DOHH2 (cell line): ENCODE measurements at regions not wholly inside any gene's neighbourhood (a gene's known extent, or its start where the extent isn't known, plus 50 kb on each side); places are given as distances from the start of the nearest gene placed in this dataset.

Experiments
- EZH2phosphoT487 ChIP-seq: fragments of 200-600 bp; sonication (generic); IDR thresholded peaks from 2 replicates; pipeline ENCODE4 v1.6.1; 2017; ENCODE audit warnings: borderline replicate concordance, mild to moderate bottlenecking, antibody characterized with exemption, low read length, moderate library complexity, mixed read lengths
- TF ChIP-seq, protein P1 (sequence below): fragments of 200-600 bp; sonication (generic); IDR thresholded peaks from one replicate; pipeline ENCODE4 v1.5.1; 2014; ENCODE audit warnings: antibody characterized with exemption, mild to moderate bottlenecking, low read depth, low read length; ENCODE audit not compliant: poor library complexity, severe bottlenecking

DNA sequence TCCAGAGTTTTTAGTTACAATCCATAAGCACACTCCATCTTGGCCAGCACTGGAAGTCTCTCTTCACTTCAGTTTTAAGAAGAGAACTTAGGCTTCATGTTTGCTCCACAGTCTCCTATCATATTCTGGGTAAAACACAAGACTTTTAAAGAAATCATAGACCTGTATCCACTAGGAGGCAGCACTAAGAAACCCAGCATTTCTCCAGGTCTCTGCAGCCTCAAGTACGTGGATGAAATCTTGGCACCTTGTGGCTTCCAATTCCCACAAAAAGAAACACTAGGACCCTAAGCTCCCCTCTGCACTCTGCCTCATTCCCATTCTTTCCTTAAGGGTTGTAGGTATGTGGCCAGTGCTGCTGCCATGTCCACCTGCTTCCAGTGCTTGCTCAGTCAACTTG is 367.3 kb upstream of the CASK start:
- no peak for TF ChIP-seq EZH2phosphoT487
- TF ChIP-seq, protein P1, sequence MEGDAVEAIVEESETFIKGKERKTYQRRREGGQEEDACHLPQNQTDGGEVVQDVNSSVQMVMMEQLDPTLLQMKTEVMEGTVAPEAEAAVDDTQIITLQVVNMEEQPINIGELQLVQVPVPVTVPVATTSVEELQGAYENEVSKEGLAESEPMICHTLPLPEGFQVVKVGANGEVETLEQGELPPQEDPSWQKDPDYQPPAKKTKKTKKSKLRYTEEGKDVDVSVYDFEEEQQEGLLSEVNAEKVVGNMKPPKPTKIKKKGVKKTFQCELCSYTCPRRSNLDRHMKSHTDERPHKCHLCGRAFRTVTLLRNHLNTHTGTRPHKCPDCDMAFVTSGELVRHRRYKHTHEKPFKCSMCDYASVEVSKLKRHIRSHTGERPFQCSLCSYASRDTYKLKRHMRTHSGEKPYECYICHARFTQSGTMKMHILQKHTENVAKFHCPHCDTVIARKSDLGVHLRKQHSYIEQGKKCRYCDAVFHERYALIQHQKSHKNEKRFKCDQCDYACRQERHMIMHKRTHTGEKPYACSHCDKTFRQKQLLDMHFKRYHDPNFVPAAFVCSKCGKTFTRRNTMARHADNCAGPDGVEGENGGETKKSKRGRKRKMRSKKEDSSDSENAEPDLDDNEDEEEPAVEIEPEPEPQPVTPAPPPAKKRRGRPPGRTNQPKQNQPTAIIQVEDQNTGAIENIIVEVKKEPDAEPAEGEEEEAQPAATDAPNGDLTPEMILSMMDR, result no peak
